Spinal cord (tissue), 9 donors: ENCODE measurements at regions not wholly inside any gene's neighbourhood (a gene's known extent, or its start where the extent isn't known, plus 50 kb on each side); places are given as distances from the start of the nearest gene placed in this dataset.

Experiments
- DNase-seq, 6 donors: peaks; one replicate each; pipeline versions ENCODE4 v3.0.0 to v3.0.0-alpha.2; 2013 to 2015; ENCODE audit warnings: low spot score in 6 of 6, low read depth in 4 of 6
- H3K27ac ChIP-seq: one replicate; pipeline ENCODE4 v1.5.1; 2013; ENCODE audit warnings: low read depth, low read length, control low read depth
- H3K27me3 ChIP-seq: one replicate; pipeline ENCODE4 v1.6.1; 2013; ENCODE audit warnings: low read length; ENCODE audit not compliant: control insufficient read depth, insufficient read depth
- H3K36me3 ChIP-seq: one replicate; pipeline ENCODE4 v1.6.1; 2013; ENCODE audit warnings: low read length; ENCODE audit not compliant: control insufficient read depth, insufficient read depth
- H3K4me1 ChIP-seq: one replicate; pipeline ENCODE4 v1.6.1; 2013; ENCODE audit warnings: low read length; ENCODE audit not compliant: control insufficient read depth, insufficient read depth
- H3K4me3 ChIP-seq: one replicate; pipeline ENCODE4 v1.5.1; 2013; ENCODE audit warnings: low read depth, low read length, control low read depth
- H3K9me3 ChIP-seq: one replicate; pipeline ENCODE4 v1.6.1; 2013; ENCODE audit warnings: low read length; ENCODE audit not compliant: control insufficient read depth, insufficient read depth
- WGBS: methylation state at CpG from one replicate; pipeline ENCODE4 v1.1.5; 2013; ENCODE audit warnings: missing lambda C conversion rate; ENCODE audit not compliant: insufficient coverage; 5-methylcytosine and 5-hydroxymethylcytosine counted together
- donor health status: healthy.

- no peak for DNase-seq
- Histone ChIP-seq H3K9me3 (no peaks in the 10 kb centered on the region), H3K27ac (no peak overlapping the region), H3K36me3 (no peaks in the 10 kb centered on the region), H3K4me1 (no peaks in the 10 kb centered on the region), H3K27me3 (no peaks in the 10 kb centered on the region), H3K4me3 (no peak overlapping the region)
- 100% methylated on average over 1 of the region's 4 CpGs for WGBS
These were observed 359.0 kb upstream of the NPSR1 start for GRCh38 chr7:34299066-34299465.

- no peaks in the 10 kb centered on the region for H3K4me1 ChIP-seq
- H3K4me3 ChIP-seq = no peak overlapping the region
- peaks cover 2% of the 10 kb centered on the region for H3K9me3 ChIP-seq
- H3K27ac ChIP-seq = no peak overlapping the region
- no peaks in the 10 kb centered on the region for H3K27me3 ChIP-seq
- no peaks in the 10 kb centered on the region for H3K36me3 ChIP-seq
- WGBS = no CpG with 5 or more reads among the region's 1 CpG
- DNase-seq = no peak
These were observed 350.5 kb upstream of the NPSR1 start for GRCh38 chr7:34307540-34307939.

- Histone ChIP-seq H3K36me3 (no peaks in the 10 kb centered on the region), H3K4me1 (no peaks in the 10 kb centered on the region), H3K27ac (no peak overlapping the region), H3K27me3 (no peaks in the 10 kb centered on the region), H3K4me3 (no peak overlapping the region), H3K9me3 (peaks cover 2% of the 10 kb centered on the region)
- 100% methylated on average over 3 of the region's 8 CpGs for WGBS
- no peak for DNase-seq
These were observed 349.4 kb upstream of the NPSR1 start for GRCh38 chr7:34308595-34308994.

GRCh38 chr7:34309116-34309515, 348.9 kb upstream of the NPSR1 start:
- no peaks in the 10 kb centered on the region for H3K27me3 ChIP-seq
- peaks cover 2% of the 10 kb centered on the region for H3K9me3 ChIP-seq
- no peaks in the 10 kb centered on the region for H3K36me3 ChIP-seq
- no peak overlapping the region for H3K4me3 ChIP-seq
- DNase-seq = no peak
- 87% methylated on average over 6 of the region's 12 CpGs for WGBS
- H3K27ac ChIP-seq = no peak overlapping the region
- no peaks in the 10 kb centered on the region for H3K4me1 ChIP-seq

GRCh38 chr7:34309584-34309983, 348.4 kb upstream of the NPSR1 start:
- H3K9me3 ChIP-seq = peaks cover 2% of the 10 kb centered on the region
- H3K4me3 ChIP-seq = no peak overlapping the region
- H3K4me1 ChIP-seq = no peaks in the 10 kb centered on the region
- H3K27me3 ChIP-seq = no peaks in the 10 kb centered on the region
- no peaks in the 10 kb centered on the region for H3K36me3 ChIP-seq
- 100% methylated on average over 9 of the region's 19 CpGs for WGBS
- DNase-seq = no peak
- no peak overlapping the region for H3K27ac ChIP-seq

- peaks cover 2% of the 10 kb centered on the region for H3K9me3 ChIP-seq
- H3K27ac ChIP-seq = no peak overlapping the region
- 100% methylated on average over 1 of the region's 3 CpGs for WGBS
- no peaks in the 10 kb centered on the region for H3K27me3 ChIP-seq
- no peak for DNase-seq
- H3K4me3 ChIP-seq = no peak overlapping the region
- no peaks in the 10 kb centered on the region for H3K4me1 ChIP-seq
- H3K36me3 ChIP-seq = no peaks in the 10 kb centered on the region
These were observed 346.4 kb upstream of the NPSR1 start for GRCh38 chr7:34311591-34311990.

GRCh38 chr7:34312624-34313023, 345.4 kb upstream of the NPSR1 start:
- Histone ChIP-seq H3K27me3 (no peaks in the 10 kb centered on the region), H3K4me3 (no peak overlapping the region)
- WGBS = no CpG with 5 or more reads among the region's 3 CpGs

GRCh38 chr7:34313289-34313688, 344.7 kb upstream of the NPSR1 start:
- 100% methylated on average over 1 of the region's 2 CpGs for WGBS
- Histone ChIP-seq H3K27ac (no peak overlapping the region), H3K4me3 (no peak overlapping the region), H3K9me3 (peaks cover 2% of the 10 kb centered on the region), H3K27me3 (no peaks in the 10 kb centered on the region), H3K4me1 (no peaks in the 10 kb centered on the region), H3K36me3 (no peaks in the 10 kb centered on the region)
- DNase-seq = no peak

More at GRCh38 chr7:34312624-34313023, 345.4 kb upstream of the NPSR1 start:
- Histone ChIP-seq H3K36me3 (no peaks in the 10 kb centered on the region), H3K9me3 (peaks cover 2% of the 10 kb centered on the region), H3K27ac (no peak overlapping the region), H3K4me1 (no peaks in the 10 kb centered on the region)
- no peak for DNase-seq

GRCh38 chr7:34315032-34315431, 343.0 kb upstream of the NPSR1 start:
- Histone ChIP-seq H3K27ac (no peak overlapping the region), H3K4me1 (no peaks in the 10 kb centered on the region), H3K4me3 (no peak overlapping the region), H3K9me3 (peaks cover 2% of the 10 kb centered on the region), H3K36me3 (no peaks in the 10 kb centered on the region), H3K27me3 (no peaks in the 10 kb centered on the region)
- no peak for DNase-seq

- H3K27me3 ChIP-seq = no peaks in the 10 kb centered on the region
- no peak overlapping the region for H3K27ac ChIP-seq
- no peak overlapping the region for H3K4me3 ChIP-seq
- WGBS = no CpG with 5 or more reads among the region's 1 CpG
- H3K9me3 ChIP-seq = peaks cover under 1% of the 10 kb centered on the region
- H3K36me3 ChIP-seq = no peaks in the 10 kb centered on the region
- DNase-seq = no peak
- peaks cover 6% of the 10 kb centered on the region for H3K4me1 ChIP-seq
These were observed 341.0 kb upstream of the NPSR1 start for GRCh38 chr7:34317039-34317438.
